GM19397 (cell line): ENCODE measurements at regions not wholly inside any gene's neighbourhood (a gene's known extent, or its start where the extent isn't known, plus 50 kb on each side); places are given as distances from the start of the nearest gene placed in this dataset.
"Not testable (repeated sequence)": the region's sequence is repeated elsewhere in the genome, so short reads cannot be mapped to it uniquely, and the experiment has no call there.

Experiments
- ATAC-seq: cut with Tn5 transposase; IDR thresholded peaks from one replicate; pipeline ENCODE4 v1.9.1; 2021; ENCODE audit warnings: mild to moderate bottlenecking, moderate library complexity; ENCODE audit not compliant: unreplicated experiment

DNA sequence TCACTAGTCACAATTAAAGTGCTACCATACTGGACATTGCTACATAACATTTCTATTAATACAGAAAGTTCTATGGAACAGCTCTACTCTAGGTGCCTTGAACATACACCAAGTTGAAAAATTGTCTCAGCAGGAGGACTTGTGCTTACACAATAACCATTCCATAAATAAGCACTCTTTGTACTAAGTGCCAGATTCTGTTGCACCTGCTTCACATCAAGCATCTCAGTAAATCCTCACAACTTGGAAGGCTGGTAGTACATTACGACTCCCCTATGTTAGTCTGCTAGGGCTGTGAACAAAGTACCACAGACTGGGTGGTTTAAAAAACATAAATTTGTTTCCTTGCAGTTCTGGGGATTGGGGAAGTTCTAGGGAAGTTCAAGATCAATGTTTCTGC lies 296.9 kb upstream of the NCKAP5 start:
- no peak for ATAC-seq

DNA sequence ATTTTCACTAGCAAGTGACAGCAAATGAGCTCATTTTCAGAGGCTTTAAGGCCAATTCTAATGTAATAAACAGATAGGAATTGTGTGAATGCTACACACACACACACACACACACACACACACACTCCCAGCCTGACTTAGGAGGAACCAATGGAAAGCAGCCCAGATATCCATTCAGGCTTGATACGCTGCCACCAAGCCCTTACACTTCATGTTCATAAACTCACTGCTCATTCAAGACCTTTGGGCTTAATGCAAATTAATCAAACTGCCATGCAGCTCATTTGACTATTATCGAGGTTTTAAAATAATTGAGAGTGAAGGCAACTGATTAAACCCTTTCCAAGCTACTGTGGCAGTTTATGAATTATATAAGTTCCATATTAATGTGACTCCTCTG lies 298.9 kb upstream of the NCKAP5 start:
- ATAC-seq = no peak

DNA sequence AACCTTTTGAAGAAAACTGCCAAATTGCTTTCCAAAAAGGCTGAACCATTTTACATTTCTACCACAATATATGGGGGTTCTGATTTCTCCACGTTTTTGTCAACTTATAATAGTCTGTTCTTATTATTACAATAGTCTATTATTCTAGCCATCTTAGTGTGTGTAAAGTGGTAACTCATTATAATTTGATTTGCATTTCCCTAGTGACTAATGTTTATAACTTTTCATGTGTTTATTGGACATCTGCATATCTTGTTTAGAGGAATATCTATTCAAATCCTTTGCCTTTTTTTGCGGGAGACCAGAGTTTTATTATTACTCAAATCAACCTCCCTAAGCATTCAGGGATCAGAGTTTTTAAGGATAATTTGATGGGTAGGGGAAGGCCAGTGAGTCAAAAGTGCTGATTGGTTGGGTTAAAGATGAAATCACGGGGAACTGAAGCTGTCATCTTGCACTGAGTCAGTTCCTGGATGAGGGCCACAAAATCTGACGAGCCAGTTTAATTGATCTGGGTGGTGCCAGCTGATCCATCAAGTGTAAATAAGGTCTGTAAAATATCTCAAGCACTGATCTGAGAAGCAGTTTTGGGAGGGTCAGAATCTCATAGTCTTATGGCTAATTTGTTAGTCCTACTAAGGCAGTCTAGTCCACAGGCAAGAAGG lies 303.4 kb upstream of the NCKAP5 start:
- ATAC-seq = no peak

DNA sequence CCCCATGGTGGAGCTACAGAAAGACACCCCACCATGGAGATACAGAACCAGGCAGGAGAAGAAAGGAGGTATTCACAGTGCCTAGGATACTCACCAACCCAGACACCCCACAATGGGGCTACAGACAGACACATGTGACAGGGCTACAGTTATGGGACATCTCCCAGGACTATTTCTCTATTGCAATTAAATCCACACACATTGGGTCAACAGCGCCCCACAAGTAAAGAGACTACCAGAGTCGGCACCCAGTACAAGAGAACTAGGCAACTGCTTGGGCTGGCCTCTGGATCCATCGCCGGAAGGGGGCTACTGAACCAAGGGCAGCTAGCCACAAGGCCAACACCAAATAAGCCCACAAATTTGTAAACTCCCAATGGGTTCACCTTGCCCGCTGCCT lies 310.1 kb upstream of the NCKAP5 start:
- ATAC-seq = no peak

DNA sequence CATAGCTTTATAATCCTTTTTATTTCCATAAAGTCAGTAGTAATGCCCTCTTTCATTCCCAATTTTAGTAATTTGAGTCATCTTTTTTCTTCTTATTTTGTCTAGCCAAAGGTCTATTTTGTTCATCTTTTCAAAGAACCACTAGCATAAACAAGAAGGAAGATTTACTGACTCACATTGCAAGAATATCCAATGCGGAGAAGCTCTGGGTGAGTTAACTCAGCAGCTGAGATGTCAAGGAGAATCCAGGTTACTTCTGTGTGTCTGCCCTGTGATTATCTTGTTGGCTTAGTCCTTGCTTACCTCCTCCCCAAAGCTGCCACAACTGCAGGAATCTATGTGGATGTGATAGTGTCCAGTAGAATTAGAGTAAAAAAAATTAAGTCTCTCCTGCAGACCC lies 311.4 kb upstream of the NCKAP5 start:
- no peak for ATAC-seq

DNA sequence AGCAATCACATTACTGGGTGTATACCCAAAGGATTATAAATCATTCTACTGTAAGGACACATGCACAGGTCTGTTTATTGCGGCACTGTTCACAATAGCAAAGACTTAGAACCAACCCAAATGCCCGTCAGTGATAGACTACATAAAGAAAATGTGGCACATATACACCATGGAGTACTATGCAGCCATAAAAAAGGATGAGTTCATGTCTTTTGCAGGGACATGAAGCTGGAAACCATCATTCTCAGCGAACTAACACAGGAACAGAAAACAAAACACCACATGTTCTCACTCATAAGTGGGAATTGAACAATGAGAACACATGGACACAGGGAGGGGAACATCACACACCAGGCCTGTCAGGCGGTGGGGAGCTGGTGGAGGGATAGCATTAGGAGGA lies 313.9 kb upstream of the NCKAP5 start:
- not testable (repeated sequence) for ATAC-seq

DNA sequence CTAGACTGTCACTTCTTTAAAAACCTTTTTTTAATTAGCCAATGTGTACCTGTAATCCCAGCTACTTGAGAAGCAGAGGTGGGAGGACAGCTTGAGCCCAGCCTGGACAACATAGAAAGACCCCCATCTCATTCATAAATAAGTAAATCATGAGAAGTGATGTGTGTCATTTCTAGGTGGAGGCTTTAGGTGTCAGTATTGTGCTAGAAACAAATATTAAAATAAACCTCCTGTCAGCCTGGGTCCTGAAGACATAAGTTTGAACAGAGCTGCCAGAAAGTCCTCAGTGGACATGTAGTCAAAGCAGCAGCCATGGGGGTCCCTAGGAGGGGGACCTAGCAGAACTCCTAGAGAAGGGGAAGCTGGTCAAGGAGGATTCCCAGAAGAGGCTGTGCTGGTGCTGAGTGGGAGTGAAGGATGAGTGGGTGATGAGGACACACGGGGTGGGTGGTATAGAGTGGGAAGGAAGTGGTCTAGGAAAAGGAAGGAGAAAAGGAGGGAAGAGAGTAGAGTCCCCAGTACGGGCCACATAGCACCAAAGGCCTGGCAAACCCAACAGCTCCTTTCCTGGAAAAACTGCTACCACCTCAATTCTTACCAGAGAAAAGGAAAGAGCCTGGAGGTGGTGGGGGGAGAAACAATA lies 316.6 kb upstream of the NCKAP5 start:
- no peak for ATAC-seq

DNA sequence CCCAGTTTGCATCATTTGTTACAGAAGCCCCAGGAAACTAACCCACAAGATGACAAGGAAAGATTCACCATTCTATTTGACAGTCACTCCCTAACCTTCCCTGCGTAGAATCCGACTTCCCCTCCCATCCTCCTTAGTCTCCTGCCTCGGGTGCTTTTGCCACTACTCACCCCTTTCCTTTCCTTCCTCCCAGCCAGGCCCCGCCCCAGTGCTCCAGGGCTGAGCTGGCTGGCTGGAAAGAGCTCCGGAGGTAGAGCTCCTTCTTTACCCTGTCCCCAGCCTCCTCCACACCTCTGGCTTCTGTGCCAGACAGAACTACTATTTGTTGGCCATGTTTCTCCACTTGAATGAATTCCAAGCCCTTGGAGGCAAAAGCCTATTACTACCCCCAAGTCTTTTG lies 317.6 kb upstream of the NCKAP5 start:
- no peak for ATAC-seq

DNA sequence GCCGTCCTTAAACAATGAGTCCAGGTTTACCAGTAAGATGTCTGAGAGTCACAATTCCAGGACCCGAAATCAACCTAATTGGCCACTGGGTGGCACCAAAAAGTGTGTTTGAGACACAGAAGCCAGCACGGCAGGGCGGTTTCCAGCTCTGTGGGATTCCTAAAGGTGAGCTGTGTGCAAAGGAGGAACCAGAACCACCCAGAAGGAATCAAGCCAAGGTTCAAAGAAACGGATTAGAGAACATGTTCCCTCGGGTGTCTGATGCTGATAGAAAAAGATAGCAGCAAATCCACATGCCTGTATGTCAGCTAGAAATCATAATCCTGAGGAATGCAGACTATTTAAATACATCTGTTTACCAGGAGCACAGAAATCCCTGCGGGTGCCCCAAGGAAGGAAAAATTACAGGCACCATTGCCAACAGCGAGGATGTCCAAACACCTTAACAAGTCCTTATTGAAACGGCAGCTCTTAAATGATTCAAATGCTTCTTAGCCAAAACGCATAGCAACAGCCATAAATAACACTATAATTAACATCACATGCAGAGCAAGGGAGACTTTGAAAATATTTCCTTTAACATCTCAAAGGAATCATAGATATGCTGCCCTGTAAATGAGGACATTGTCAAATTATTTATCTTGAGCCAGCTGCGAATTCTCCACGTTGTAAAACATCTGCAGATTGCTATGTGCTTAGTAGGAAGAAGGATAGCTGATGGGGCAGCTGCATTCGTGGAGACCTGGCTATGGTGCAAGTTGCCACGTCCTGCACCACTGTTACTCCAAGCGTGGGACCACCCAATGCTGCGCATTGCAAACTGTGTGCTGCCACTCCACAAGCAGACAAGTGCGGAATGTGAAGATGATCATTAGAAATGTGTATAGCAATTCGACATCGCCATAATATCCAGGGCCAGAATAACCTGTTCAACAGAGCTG lies 318.7 kb upstream of the NCKAP5 start:
- ATAC-seq = peak; percentile 73

DNA sequence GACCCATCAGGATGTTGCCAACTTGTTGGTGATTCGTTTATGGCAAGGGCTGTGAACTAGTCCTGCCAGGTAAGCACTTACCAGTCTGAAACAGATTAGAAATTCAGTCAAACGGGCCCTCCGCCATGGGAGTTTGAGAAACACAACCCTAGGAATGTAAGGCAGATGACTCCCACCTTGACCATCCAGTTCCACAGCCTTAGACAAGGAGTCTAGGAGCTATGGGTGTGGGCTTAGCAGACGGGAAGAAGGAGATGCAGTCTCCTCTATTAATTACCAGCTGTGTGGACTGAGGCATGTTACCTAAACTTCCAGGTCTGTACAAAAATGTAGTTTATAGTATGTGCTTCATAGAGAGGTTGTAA lies 319.4 kb upstream of the NCKAP5 start:
- no peak for ATAC-seq

DNA sequence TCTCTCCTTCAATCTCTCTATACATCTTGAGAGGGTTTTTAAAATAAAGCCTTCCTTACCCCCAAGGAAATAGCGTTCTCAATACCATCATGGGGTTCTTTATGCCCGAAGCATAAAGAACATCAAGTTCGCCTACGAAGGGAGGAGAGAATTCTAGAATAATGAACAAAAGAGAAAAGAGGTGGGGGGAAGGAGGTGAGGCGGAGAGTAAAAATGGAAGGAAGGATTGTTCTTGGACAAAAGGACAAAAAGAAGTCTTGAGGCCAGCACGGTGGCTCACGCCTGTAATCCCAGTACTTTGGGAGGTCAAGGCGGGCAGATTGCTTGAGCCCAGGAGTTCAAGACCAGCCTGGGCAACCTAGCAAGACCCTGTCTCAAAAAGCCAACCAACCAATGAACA lies 319.8 kb upstream of the NCKAP5 start:
- ATAC-seq = no peak

DNA sequence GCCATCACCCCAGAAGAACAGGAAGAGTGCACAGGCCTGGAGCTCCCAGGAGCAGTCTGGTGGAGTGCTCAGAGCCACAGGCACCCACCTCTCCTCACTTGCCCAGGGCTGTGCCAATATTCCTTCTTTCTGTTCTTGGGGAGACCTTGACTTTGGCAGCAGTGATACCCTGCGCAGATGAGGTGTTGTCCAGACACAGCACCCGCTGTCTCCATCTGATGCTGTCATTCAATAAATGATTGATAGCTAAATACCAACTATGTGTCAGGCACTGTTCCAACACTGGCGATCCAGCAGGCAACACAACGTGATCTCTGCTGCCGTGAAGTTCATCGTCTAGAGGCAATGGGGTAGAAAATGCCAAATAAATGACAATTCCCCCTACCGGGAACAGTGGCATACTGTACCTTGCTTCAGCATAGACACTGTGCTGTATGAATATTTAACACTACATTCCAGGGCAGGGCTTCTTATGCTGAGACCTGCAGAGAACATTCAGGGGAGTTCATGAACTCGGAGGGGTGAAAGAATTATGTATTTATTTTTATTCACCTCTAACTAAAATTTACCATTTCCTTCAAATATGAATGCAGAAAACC lies 320.5 kb upstream of the NCKAP5 start:
- no peak for ATAC-seq

DNA sequence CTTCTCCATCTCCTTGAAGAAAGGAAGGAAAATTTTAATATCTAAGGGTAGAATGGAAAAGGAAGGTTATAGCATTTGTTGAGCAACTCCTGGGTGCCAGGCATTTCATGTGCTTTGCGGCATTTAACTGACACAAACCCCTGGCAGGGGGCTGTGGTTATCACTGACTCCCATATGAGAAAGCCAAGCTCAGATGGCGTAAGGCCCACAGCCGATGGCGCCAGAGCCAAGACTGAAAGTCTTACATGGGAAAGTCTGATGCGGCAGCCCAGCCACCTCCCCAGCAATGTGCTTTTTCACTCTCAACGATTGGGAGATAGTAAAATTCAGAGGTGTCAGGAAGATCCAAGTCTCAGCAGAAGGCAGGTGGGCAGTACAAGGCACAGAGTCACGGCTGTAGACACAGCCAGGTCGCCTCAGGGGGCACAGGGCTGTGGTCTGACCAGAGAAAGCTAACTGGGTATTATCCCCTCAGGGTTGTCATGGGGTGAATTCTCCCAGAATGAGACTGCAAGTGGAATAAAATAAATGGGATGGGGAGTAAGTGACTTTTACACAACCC lies 324.2 kb upstream of the NCKAP5 start:
- ATAC-seq = no peak

DNA sequence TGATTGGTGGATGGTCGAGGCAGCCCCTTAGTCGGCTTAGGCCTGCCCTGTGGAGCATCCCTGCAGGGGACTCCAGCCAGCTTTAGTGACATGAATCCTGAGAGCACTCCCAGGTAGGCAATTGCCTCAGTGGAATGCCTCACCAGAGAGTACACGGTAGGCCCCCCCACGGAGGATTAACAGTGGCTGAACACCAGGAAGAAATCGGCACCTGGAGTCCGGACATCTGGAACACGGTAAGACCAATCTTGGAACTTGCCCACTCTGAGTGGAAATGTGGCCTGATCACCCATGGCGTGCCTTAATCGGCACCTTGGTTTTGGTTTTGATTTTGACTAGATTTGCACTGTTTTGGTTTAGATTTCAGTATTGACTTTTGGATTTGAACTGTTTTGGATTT lies 326.2 kb upstream of the NCKAP5 start:
- no peak for ATAC-seq

DNA sequence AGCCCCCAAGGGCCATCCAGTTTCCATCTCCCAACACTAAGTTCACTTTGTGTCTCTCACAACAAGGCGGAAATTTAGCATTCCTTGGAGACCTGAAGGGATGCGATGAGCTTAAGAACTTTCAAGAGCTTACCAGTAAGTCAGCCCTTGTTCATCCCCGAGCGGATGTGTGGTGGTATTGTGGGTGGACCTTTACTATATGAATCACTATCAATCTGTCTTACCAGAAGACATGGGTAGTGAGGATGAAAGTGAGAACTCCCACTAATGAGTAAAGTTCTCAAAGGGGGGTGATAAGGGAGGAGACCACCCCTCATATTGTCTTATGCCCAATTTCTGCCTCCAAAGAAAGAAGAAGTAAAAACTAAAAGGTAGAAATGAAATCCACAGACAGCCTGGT lies 329.6 kb upstream of the NCKAP5 start:
- ATAC-seq = not testable (repeated sequence)

DNA sequence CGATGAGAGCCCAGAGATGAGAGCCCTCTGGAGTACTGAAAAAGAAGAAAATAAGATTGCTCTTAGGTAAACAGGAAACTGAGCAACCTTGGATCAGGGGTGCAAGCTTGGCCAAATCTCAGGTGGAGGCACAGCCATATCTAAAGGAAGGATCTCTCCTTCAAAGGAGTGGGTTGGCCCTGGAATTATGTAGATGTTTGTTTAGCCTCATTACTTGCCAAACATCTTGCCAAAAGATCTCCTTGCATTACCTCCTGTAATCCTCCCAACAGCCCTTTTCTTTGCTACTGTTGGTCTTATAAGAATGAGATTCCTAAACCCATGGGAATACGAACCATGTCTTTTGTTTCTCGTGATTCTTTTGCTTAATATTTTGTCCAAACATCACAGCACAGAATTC lies 332.6 kb upstream of the NCKAP5 start:
- ATAC-seq = no peak

DNA sequence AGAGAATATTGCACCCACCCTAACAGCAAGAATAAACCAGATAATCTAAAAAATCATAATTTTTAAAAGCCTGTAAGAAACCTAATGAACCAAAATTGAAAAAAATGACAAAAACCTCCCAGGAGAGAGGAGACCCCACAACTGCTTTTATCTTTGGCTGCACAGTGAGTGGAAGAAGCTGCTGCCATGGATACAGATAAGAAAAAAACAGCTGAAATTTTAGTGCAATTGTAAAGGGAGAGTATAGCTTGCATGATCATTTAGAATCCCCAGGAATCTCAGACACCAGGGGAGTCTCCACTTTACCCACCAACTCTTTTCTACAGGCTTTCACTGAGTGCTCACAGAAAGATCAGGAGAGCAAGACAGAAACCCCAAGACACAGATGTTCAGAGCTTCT lies 338.1 kb upstream of the NCKAP5 start:
- ATAC-seq = no peak

DNA sequence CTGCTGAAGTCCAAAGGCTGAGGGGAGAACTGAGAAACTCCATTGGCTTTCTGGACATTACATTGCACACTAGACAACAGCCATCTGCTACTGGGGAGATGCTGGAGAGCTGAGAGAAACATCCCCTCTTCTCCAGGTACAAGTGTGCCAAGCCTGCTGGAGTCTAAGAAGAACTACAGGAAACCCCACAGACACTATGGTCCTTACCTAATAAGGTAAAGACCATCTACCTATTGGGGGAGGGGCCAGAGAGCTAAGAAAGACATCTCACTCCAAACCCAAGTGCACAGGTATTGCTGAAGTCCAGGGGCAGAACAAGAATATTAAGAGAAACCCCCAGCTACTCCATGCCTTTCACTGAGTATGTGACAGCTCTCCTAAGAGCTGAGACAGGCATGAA lies 338.7 kb upstream of the NCKAP5 start:
- no peak for ATAC-seq

DNA sequence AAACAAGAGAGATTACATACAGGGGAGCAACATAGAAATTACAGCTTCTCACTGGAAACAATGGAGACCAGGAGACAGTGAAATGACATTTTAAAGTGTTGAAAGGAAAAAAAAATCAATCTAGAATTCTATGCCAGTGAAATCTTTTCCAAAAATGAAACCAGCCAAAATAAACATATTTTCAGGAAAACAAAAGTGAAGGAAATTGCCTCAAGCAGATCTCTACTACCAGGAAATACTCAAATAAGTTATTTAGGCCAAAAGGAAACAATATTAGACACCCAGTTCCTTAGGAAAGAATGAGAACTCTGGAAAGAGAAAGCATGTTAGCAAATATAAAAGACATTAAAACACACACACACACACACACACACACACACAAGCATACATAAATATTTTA lies 339.9 kb upstream of the NCKAP5 start:
- ATAC-seq = no peak

DNA sequence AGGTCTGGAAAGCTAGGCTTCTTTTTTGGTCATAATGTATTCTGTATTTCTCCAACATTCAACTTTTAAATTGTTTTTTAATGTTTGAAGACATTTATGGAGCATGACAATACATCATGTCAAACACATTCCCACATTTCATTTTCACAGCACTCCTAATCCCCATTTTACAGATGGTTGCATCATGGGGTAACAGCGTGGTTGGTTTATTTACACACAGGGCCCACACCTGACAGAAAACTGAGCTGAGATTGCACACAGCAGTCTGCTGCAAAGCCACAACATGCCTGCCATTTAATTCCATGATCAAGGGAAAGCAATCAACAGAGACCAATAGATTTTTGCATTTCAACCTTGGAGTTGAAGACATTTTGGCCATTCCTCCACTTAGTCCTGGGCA lies 335.7 kb upstream of the MGAT5 start:
- ATAC-seq = no peak

DNA sequence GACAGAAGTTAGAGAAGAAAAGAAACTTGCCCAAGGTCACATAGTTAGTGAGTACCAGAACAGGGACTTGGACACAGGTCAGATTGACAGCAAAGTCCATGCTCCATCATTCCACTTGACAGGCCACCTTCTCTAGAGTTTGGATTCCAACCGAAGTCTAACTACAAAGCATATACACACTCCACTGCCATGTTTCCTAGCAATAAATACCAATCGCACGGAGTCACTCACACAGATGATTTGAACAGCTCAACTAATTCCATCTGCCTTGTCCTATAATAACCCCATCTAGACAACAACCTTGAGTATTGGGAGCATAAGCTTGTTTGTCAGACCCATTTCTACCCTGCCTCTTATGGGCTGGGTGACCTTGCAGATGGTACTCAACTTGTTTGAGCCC lies 334.6 kb upstream of the MGAT5 start:
- ATAC-seq = no peak
